PC-3 (cell line): ENCODE measurements at regions not wholly inside any gene's neighbourhood (a gene's known extent, or its start where the extent isn't known, plus 50 kb on each side); places are given as distances from the start of the nearest gene placed in this dataset.
A peak's percentile ranks its signal among the peaks of the same experiment; 100 is the strongest.

ENCODE experiments used
- ATAC-seq: fragments of 200-7000 bp; cut with Tn5 transposase; 2 replicates; pipeline ENCODE4 v1.9.1; 2020; ENCODE audit warnings: mild to moderate bottlenecking, moderate library complexity
- BruUV-seq: library from RNA; stranded (reverse); fragments of 400-500 nt; replicated peaks from 2 replicates; lab custom pipeline; 2021; lab: Mats Ljungman, UMichigan
- CTCF ChIA-PET: fragments of 300-600 bp; sonication (Branson Sonifier 250); formaldehyde crosslinking; loops from one replicate; lab custom pipeline; 2022; ENCODE audit warnings: antibody characterized with exemption; lab: Charles Lee
- POLR2A ChIA-PET: fragments of 300-600 bp; sonication (Branson Sonifier 250); formaldehyde crosslinking; loops from one replicate; lab custom pipeline; 2022; ENCODE audit warnings: antibody characterized with exemption; ENCODE audit not compliant: unreplicated experiment; lab: Charles Lee
- DNase-seq: peaks from one replicate; pipeline ENCODE4 v3.0.0-alpha.2; 2015
- H2AFZ ChIP-seq: fragments of 300-600 bp; sonication (generic); 2 replicates; pipeline ENCODE4 v1.6.0; 2016; ENCODE audit warnings: antibody characterized with exemption, low read length
- H3F3A ChIP-seq: fragments of 300-600 bp; sonication (generic); one replicate; pipeline ENCODE4 v1.6.0; 2017; ENCODE audit warnings: antibody characterized with exemption, low read length, control low read depth, mild to moderate bottlenecking; ENCODE audit not compliant: unreplicated experiment
- H3K27ac ChIP-seq: fragments of 300-600 bp; sonication (generic); 2 replicates; pipeline ENCODE4 v1.5.1; 2016; ENCODE audit warnings: mild to moderate bottlenecking, low read length
- H3K27me3 ChIP-seq: fragments of 300-600 bp; sonication (generic); 2 replicates; pipeline ENCODE4 v1.6.1; 2016; ENCODE audit warnings: low read length, mixed read lengths
- H3K36me3 ChIP-seq: fragments of 300-600 bp; sonication (generic); 2 replicates; pipeline ENCODE4 v1.6.1; 2016; ENCODE audit warnings: low read depth, mixed run types, low read length, mixed read lengths
- H3K4me1 ChIP-seq: fragments of 300-600 bp; sonication (generic); 2 replicates; pipeline ENCODE4 v1.5.1; 2016; ENCODE audit warnings: low read length; ENCODE audit not compliant: insufficient read depth
- H3K4me2 ChIP-seq: fragments of 300-600 bp; sonication (generic); 2 replicates; pipeline ENCODE4 v1.6.0; 2016; ENCODE audit warnings: low read length
- H3K4me3 ChIP-seq: fragments of 300-600 bp; sonication (generic); 2 replicates; pipeline ENCODE4 v1.5.1; 2016; ENCODE audit warnings: mild to moderate bottlenecking, low read length, mixed read lengths
- H3K79me2 ChIP-seq: fragments of 300-600 bp; sonication (generic); 2 replicates; pipeline ENCODE4 v1.6.1; 2017; ENCODE audit warnings: low read length, mixed read lengths
- H3K9ac ChIP-seq: fragments of 300-600 bp; sonication (generic); 2 replicates; pipeline ENCODE4 v1.6.0; 2016; ENCODE audit warnings: mild to moderate bottlenecking, low read length
- H3K9me2 ChIP-seq: fragments of 300-600 bp; sonication (generic); replicated peaks from 2 replicates; pipeline ENCODE4 v1.6.1; 2016; ENCODE audit warnings: mixed run types, low read length, mixed read lengths
- H3K9me3 ChIP-seq: fragments of 300-600 bp; sonication (generic); 2 replicates; pipeline ENCODE4 v1.6.1; 2016; ENCODE audit warnings: low read length, mixed read lengths
- H4K20me1 ChIP-seq: fragments of 300-600 bp; sonication (generic); 2 replicates; pipeline ENCODE4 v1.6.1; 2016; ENCODE audit warnings: low read length, mixed read lengths
- CTCF ChIP-seq: fragments of 300-600 bp; sonication (generic); conservative IDR thresholded peaks from 2 replicates; pipeline ENCODE4 v1.5.1; 2017; ENCODE audit warnings: antibody characterized with exemption, low read depth, mild to moderate bottlenecking, low read length
- EZH2 ChIP-seq: fragments of 300-600 bp; sonication (generic); IDR thresholded peaks from one replicate; pipeline ENCODE4 v1.6.1; 2017; ENCODE audit warnings: antibody characterized with exemption, mild to moderate bottlenecking, low read length; ENCODE audit not compliant: unreplicated experiment
- EZH2phosphoT487 ChIP-seq: fragments of 300-600 bp; sonication (generic); IDR thresholded peaks from 2 replicates; pipeline ENCODE4 v1.6.1; 2018; ENCODE audit warnings: mild to moderate bottlenecking, antibody characterized with exemption, low read length, borderline replicate concordance
- intact Hi-C: fragments of 100-400 bp; cut with micrococcal nuclease; formaldehyde crosslinking; loops from 2 replicates; pipeline ENCODE4 v1.9.0; 2023

- Histone ChIP-seq H3K4me1 (peaks cover 14% of the 10 kb centered on the region), H3K27me3 (peaks cover 72% of the 10 kb centered on the region), H3K9ac (no peak overlapping the region), H3K79me2 (no peaks in the 10 kb centered on the region), H3K36me3 (no peaks in the 10 kb centered on the region), H3F3A (no peaks in the 10 kb centered on the region), H3K9me3 (no peaks in the 10 kb centered on the region), H3K27ac (no peak overlapping the region), H3K9me2 (no peaks in the 10 kb centered on the region), H3K4me2 (peak overlapping the region; percentile 33), H3K4me3 (peak overlapping the region; percentile 40; the same call in 1 of the 2 replicates), H2AFZ (peak overlapping the region; percentile 42), H4K20me1 (no peaks in the 10 kb centered on the region)
- CTCF ChIA-PET: no interaction called here
- intact Hi-C loops: no loop called here
- DNase-seq (peak; percentile 11), ATAC-seq (0 out of 2 replicates have a peak, but pooled peaks have one; percentile 7)
- POLR2A ChIA-PET: no interaction called here
- TF ChIP-seq EZH2 (peak; percentile 48), EZH2phosphoT487 (no peak)
- no TSS peak for BruUV-seq
These were observed 318.5 kb downstream of the ALG10 start for GRCh38 chr12:34340534-34341361.

GRCh38 chr12:34341362-34341733 lies 319.1 kb downstream of the ALG10 start:
- Histone ChIP-seq H3K9me3 (no peaks in the 10 kb centered on the region), H3K27ac (no peak overlapping the region), H3K9ac (no peak overlapping the region), H3K79me2 (no peaks in the 10 kb centered on the region), H3K4me3 (peak overlapping the region; percentile 40; the same call in 1 of the 2 replicates), H4K20me1 (no peaks in the 10 kb centered on the region), H2AFZ (peak overlapping the region; percentile 42), H3K27me3 (peaks cover 66% of the 10 kb centered on the region), H3F3A (no peaks in the 10 kb centered on the region), H3K36me3 (no peaks in the 10 kb centered on the region), H3K9me2 (no peaks in the 10 kb centered on the region), H3K4me2 (peak overlapping the region; percentile 33), H3K4me1 (peaks cover 12% of the 10 kb centered on the region; the same call in 1 of the 2 replicates)
- intact Hi-C loops: no loop called here
- BruUV-seq: no TSS peak
- ATAC-seq: no peak
- no peak for DNase-seq
- TF ChIP-seq EZH2phosphoT487: no peak
- TF ChIP-seq CTCF: no peak
- CTCF ChIA-PET: no interaction called here
- POLR2A ChIA-PET: no interaction called here

GRCh38 chr12:34342048-34342447 lies 319.8 kb downstream of the ALG10 start:
- ChIA-PET CTCF (no interaction called here), POLR2A (no interaction called here)
- peaks cover 59% of the 10 kb centered on the region for H3K27me3 ChIP-seq
- H4K20me1 ChIP-seq: no peaks in the 10 kb centered on the region
- H3F3A ChIP-seq: no peaks in the 10 kb centered on the region
- intact Hi-C loops: no loop called here
- H3K36me3 ChIP-seq: no peaks in the 10 kb centered on the region
- no peak overlapping the region for H2AFZ ChIP-seq
- BruUV-seq: no TSS peak
- no peaks in the 10 kb centered on the region for H3K79me2 ChIP-seq
- no peaks in the 10 kb centered on the region for H3K9me3 ChIP-seq
- TF ChIP-seq EZH2 (no peak), CTCF (no peak), EZH2phosphoT487 (no peak)
- H3K9me2 ChIP-seq: no peaks in the 10 kb centered on the region
- no peak overlapping the region for H3K9ac ChIP-seq
- H3K4me1 ChIP-seq: peaks cover 14% of the 10 kb centered on the region; the same call in 1 of the 2 replicates
- 0 out of 2 replicates have a peak overlapping the region, but pooled peaks have one; percentile 2 for H3K4me3 ChIP-seq
- ATAC-seq (no peak), DNase-seq (no peak)
- peak overlapping the region; percentile 33; the same call in 1 of the 2 replicates for H3K4me2 ChIP-seq
- H3K27ac ChIP-seq: no peak overlapping the region
